Non-pigmented ciliary epithelial cell (primary cell): ENCODE measurements at regions not wholly inside any gene's neighbourhood (a gene's known extent, or its start where the extent isn't known, plus 50 kb on each side); places are given as distances from the start of the nearest gene placed in this dataset.

Experiments used
- DNase-seq: peaks from one replicate; pipeline ENCODE4 v3.0.0-alpha.2; 2010; ENCODE audit warnings: low read depth

GRCh38 chr1:217089361-217090014, 366.3 kb upstream of the ESRRG start:
- no peak for DNase-seq

GRCh38 chr1:217088521-217089284, 365.5 kb upstream of the ESRRG start:
- no peak for DNase-seq

- DNase-seq = no peak
These were observed 364.8 kb upstream of the ESRRG start for GRCh38 chr1:217088011-217088410.

GRCh38 chr1:217079584-217079983, 356.4 kb upstream of the ESRRG start:
- DNase-seq = no peak

GRCh38 chr1:217078959-217079358, 355.7 kb upstream of the ESRRG start:
- DNase-seq = no peak

- DNase-seq = no peak
These were observed 355.0 kb upstream of the ESRRG start for GRCh38 chr1:217078078-217078690.

GRCh38 chr1:217077426-217077825, 354.2 kb upstream of the ESRRG start:
- DNase-seq = no peak

- peak; percentile 34 for DNase-seq
These were observed 353.7 kb upstream of the ESRRG start for GRCh38 chr1:217076902-217077301.

GRCh38 chr1:217072926-217073325, 349.7 kb upstream of the ESRRG start:
- no peak for DNase-seq

GRCh38 chr1:217067642-217068041, 344.4 kb upstream of the ESRRG start:
- no peak for DNase-seq

- DNase-seq = no peak
These were observed 343.6 kb upstream of the ESRRG start for GRCh38 chr1:217066794-217067193.

GRCh38 chr1:217063172-217063908, 340.1 kb upstream of the ESRRG start:
- no peak for DNase-seq

- DNase-seq = no peak
These were observed 339.4 kb upstream of the ESRRG start for GRCh38 chr1:217062586-217062985.

GRCh38 chr1:217059401-217059800, 336.2 kb upstream of the ESRRG start:
- no peak for DNase-seq

- DNase-seq = no peak
These were observed 330.4 kb upstream of the ESRRG start for GRCh38 chr1:217053676-217054075.

GRCh38 chr1:217052626-217053025, 329.4 kb upstream of the ESRRG start:
- no peak for DNase-seq

- no peak for DNase-seq
These were observed 329.0 kb upstream of the ESRRG start for GRCh38 chr1:217052196-217052595.

GRCh38 chr1:217049721-217050120, 326.5 kb upstream of the ESRRG start:
- DNase-seq = no peak

GRCh38 chr1:217049081-217049480, 325.9 kb upstream of the ESRRG start:
- DNase-seq = no peak

- no peak for DNase-seq
These were observed 325.0 kb upstream of the ESRRG start for GRCh38 chr1:217048104-217048707.

- DNase-seq = no peak
These were observed 317.7 kb upstream of the ESRRG start for GRCh38 chr1:217040711-217041455.
